ENCODE measurements at regions not wholly inside any gene's neighbourhood (a gene's known extent, or its start where the extent isn't known, plus 50 kb on each side); places are given as distances from the start of the nearest gene placed in this dataset.

- no peak for TF ChIP-seq POLR2A (IDR thresholded peaks at IDR 0.05; ENCODE audit: low read depth)
- no peak for TF ChIP-seq POLR2AphosphoS5 (IDR thresholded peaks at IDR 0.05)
- TF ChIP-seq CTCF (IDR thresholded peaks at IDR 0.05), result no peak
- TF ChIP-seq EP300 (IDR thresholded peaks at IDR 0.05), result no peak
Measured at GRCh38 chr2:5507367-5507766, 184.8 kb upstream of the SOX11 start.
